Endothelial cell of umbilical vein (primary cell): ENCODE measurements at regions not wholly inside any gene's neighbourhood (a gene's known extent, or its start where the extent isn't known, plus 50 kb on each side); places are given as distances from the start of the nearest gene placed in this dataset.

Source experiments
- BruUV-seq: library from RNA; stranded (reverse); fragments of 400-500 nt; replicated peaks from 2 replicates; lab custom pipeline; 2021; lab: Mats Ljungman, UMichigan
- CTCF ChIA-PET: fragments of 300-600, 350-600 bp; sonication (Branson Sonifier 250); formaldehyde crosslinking; loops from one replicate; lab custom pipeline; 2021; ENCODE audit warnings: antibody characterized with exemption, inconsistent platforms; lab: Charles Lee
- POLR2A ChIA-PET: fragments of 300-600, 350-600 bp; sonication (Branson Sonifier 250); formaldehyde crosslinking; loops from one replicate; lab custom pipeline; 2021; ENCODE audit warnings: antibody characterized with exemption, inconsistent platforms; lab: Charles Lee
- DNase-seq: peaks from one replicate; pipeline ENCODE4 v3.0.0-alpha.2; 2011; ENCODE audit warnings: low read depth, low spot score
- FAIRE-seq: peaks from 2 replicates; lab custom pipeline; 2011; peaks lifted over from hg19 to GRCh38; lab: Jason Lieb, UNC
- H2AFZ ChIP-seq: 2 replicates; pipeline ENCODE4 v1.6.0; 2012; ENCODE audit warnings: low read depth, low read length, control low read depth, inconsistent platforms
- H3K27ac ChIP-seq: 2 replicates; pipeline ENCODE4 v1.5.1; 2011; ENCODE audit warnings: low read depth, mild to moderate bottlenecking, control low read depth, low read length, moderate library complexity; ENCODE audit not compliant: insufficient read depth
- H3K27me3 ChIP-seq, 2 experiments: 2 replicates each; pipeline versions ENCODE4 v1.6.0 to v1.6.1; 2011; ENCODE audit warnings: low read length in 2 of 2, mixed read lengths in 1 of 2; ENCODE audit not compliant: control insufficient read depth in 2 of 2, insufficient read depth in 2 of 2
- H3K36me3 ChIP-seq, 2 experiments: 2 replicates in 1 of 2; 3 replicates in 1 of 2; pipeline ENCODE4 v1.5.1; 2011; ENCODE audit warnings: low read length in 2 of 2, mild to moderate bottlenecking in 1 of 2, moderate library complexity in 1 of 2; ENCODE audit not compliant: control insufficient read depth in 2 of 2, insufficient read depth in 2 of 2; ENCODE audit errors: extremely low read depth in 1 of 2
- H3K4me1 ChIP-seq: 3 replicates; pipeline ENCODE4 v1.5.1; 2011; ENCODE audit warnings: mild to moderate bottlenecking, low read length; ENCODE audit not compliant: control insufficient read depth, insufficient read depth; ENCODE audit errors: extremely low read depth
- H3K4me2 ChIP-seq: 2 replicates; pipeline ENCODE4 v1.6.1; 2011; ENCODE audit warnings: low read length, control low read depth, mixed read lengths; ENCODE audit not compliant: insufficient read depth
- H3K4me3 ChIP-seq, 3 experiments: fragments of 200-600 bp in 1 of 3; sonication (generic), shearing (Covaris generic) in 1 of 3; replicated peaks in 1 of 3; 2 replicates each; pipeline ENCODE4 v1.5.1; 2011 to 2016; ENCODE audit warnings: control low read depth in 3 of 3, low read length in 3 of 3, mild to moderate bottlenecking in 2 of 3, inconsistent platforms in 1 of 3, low read depth in 1 of 3, moderate library complexity in 1 of 3; ENCODE audit not compliant: insufficient read depth in 1 of 3
- H3K79me2 ChIP-seq: 2 replicates; pipeline ENCODE4 v1.6.0; 2012; ENCODE audit warnings: low read length, inconsistent platforms; ENCODE audit not compliant: control insufficient read depth, insufficient read depth
- H3K9ac ChIP-seq: replicated peaks from 2 replicates; pipeline ENCODE3; 2011; ENCODE audit warnings: low read length, control low read depth; ENCODE audit not compliant: insufficient read depth; ENCODE audit errors: extremely low read depth
- H3K9me1 ChIP-seq: replicated peaks from 3 replicates; pipeline ENCODE4 v1.6.0; 2011; ENCODE audit warnings: mild to moderate bottlenecking, low read length; ENCODE audit not compliant: control insufficient read depth, insufficient read depth; ENCODE audit errors: extremely low read depth
- H3K9me3 ChIP-seq: replicated peaks from 2 replicates; pipeline ENCODE4 v1.5.1; 2012; ENCODE audit warnings: low read length, inconsistent platforms; ENCODE audit not compliant: control insufficient read depth, insufficient read depth
- H4K20me1 ChIP-seq: replicated peaks from 2 replicates; pipeline ENCODE3; 2011; ENCODE audit warnings: mild to moderate bottlenecking, low read length; ENCODE audit not compliant: control insufficient read depth, insufficient read depth; ENCODE audit errors: extremely low read depth
- CTCF ChIP-seq, 2 donors: IDR thresholded peaks; 1 replicate in 1 of 2; 2 replicates in 1 of 2; pipeline ENCODE4 v1.5.1; 2011; ENCODE audit warnings: low read length in 2 of 2, mild to moderate bottlenecking in 2 of 2, moderate library complexity in 2 of 2, control low read depth in 1 of 2, inconsistent platforms in 1 of 2, low read depth in 1 of 2; ENCODE audit not compliant: insufficient read depth in 1 of 2; ENCODE audit errors: extremely low read depth in 1 of 2
- EZH2 ChIP-seq: IDR thresholded peaks from 2 replicates; pipeline ENCODE4 v1.6.1; 2012; ENCODE audit warnings: borderline replicate concordance, low read depth, mild to moderate bottlenecking, moderate library complexity, low read length, inconsistent platforms; ENCODE audit not compliant: severe bottlenecking
- FOS ChIP-seq: IDR thresholded peaks from 2 replicates; pipeline ENCODE4 v1.6.1; 2011; ENCODE audit warnings: mild to moderate bottlenecking, low read length, moderate library complexity, borderline replicate concordance; ENCODE audit not compliant: insufficient read depth
- JUN ChIP-seq: IDR thresholded peaks from 2 replicates; pipeline ENCODE4 v1.6.1; 2011; ENCODE audit warnings: borderline replicate concordance, low read depth; ENCODE audit not compliant: insufficient read length, insufficient read depth
- MAX ChIP-seq: IDR thresholded peaks from 2 replicates; pipeline ENCODE4 v1.6.1; 2011; ENCODE audit not compliant: insufficient read depth, insufficient read length
- MYC ChIP-seq: IDR thresholded peaks from one replicate; pipeline ENCODE4 v1.6.1; 2011; ENCODE audit warnings: mild to moderate bottlenecking, low read depth, low read length
- POLR2A ChIP-seq: IDR thresholded peaks from 2 replicates; pipeline ENCODE4 v1.6.1; 2012; ENCODE audit warnings: low read depth, mild to moderate bottlenecking, control low read depth, low read length
- POLR2AphosphoS5 ChIP-seq: IDR thresholded peaks from 2 replicates; pipeline ENCODE4 v1.6.1; 2012; ENCODE audit warnings: low read depth, mild to moderate bottlenecking, control low read depth, low read length, moderate library complexity; ENCODE audit not compliant: insufficient read depth
- dilution Hi-C: fragments of 300-500 bp; cut with MboI; formaldehyde crosslinking; loops from one replicate; pipeline ENCODE4 v1.15.0; 2019; ENCODE audit warnings: low sequenced_read_pairs; ENCODE audit not compliant: extremely low pct_ligation_motif_present
- intact Hi-C: fragments of 100-400 bp; cut with micrococcal nuclease; formaldehyde crosslinking; loops from one replicate; pipeline ENCODE4 v1.10.0; 2022

- ChIA-PET CTCF (interaction anchor here (0.7 to 0.9 kb wide), 2 partner anchors 13 to 357 kb away, joined by 3 read pairs; no protein-coding TSS in a partner anchor), POLR2A (no interaction called here)
- Histone ChIP-seq H3K9ac (no peak overlapping the region), H3K9me1 (no peaks in the 10 kb centered on the region), H2AFZ (no peak overlapping the region), H3K4me2 (no peak overlapping the region), H3K4me3 (no peak overlapping the region), H3K27ac (no peak overlapping the region), H3K27me3 (peaks cover 2 to 3% of the 10 kb centered on the region in 2 experiments), H3K4me1 (peaks cover 10% of the 10 kb centered on the region), H3K36me3 (no peaks in the 10 kb centered on the region), H3K79me2 (no peaks in the 10 kb centered on the region), H3K9me3 (no peaks in the 10 kb centered on the region), H4K20me1 (no peaks in the 10 kb centered on the region)
- FAIRE-seq (no peak), DNase-seq (no peak)
- dilution Hi-C loops (no loop called here), intact Hi-C loops (loop anchor here (5.0 kb wide), 1 partner anchor 402 kb away; no protein-coding TSS in a partner anchor)
- BruUV-seq, result no TSS peak
- TF ChIP-seq POLR2AphosphoS5 (no peak), CTCF (IDR thresholded peaks at IDR 0.05; ENCODE audit: extremely low read depth in 1 of 2, insufficient read depth in 1 of 2, low read depth in 1 of 2, low read length in 2 of 2) (no peak), FOS (no peak), JUN (no peak), MAX (no peak), POLR2A (no peak), MYC (no peak), EZH2 (no peak)
Observed at GRCh38 chr11:22430639-22431038, 92.5 kb downstream of the SLC17A6 start.
